ENCODE measurements at regions not wholly inside any gene's neighbourhood (a gene's known extent, or its start where the extent isn't known, plus 50 kb on each side); places are given as distances from the start of the nearest gene placed in this dataset.
"Not testable (repeated sequence)": the region's sequence is repeated elsewhere in the genome, so short reads cannot be mapped to it uniquely, and the experiment has no call there.

DNA sequence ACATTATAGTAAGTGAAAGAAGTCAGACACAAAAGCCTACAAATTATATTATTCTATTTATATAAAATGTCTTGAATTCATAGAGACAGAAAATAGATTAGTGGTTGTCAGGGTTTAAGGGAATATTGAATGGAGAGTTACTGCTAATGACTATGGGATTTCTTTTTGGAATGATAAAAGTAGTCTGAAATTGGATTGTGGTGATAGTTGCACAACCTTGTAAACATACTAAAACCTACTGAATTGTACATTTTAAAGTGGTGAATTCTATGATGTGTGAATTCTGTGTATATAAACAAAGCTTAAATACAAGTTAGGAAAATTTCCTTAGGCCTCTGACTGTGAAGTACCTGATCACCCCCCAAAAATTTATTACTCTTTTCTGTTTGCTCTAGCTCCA lies 343.1 kb downstream of the TFAP2B start:
- no peak overlapping the region for H3K27ac ChIP-seq (ENCODE audit: low read depth, low read length)
- H3K36me3 ChIP-seq (ENCODE audit: control insufficient read depth in 1 of 2, insufficient read depth in 2 of 2, low read length in 2 of 2) = no peaks in the 10 kb centered on the region
- no peak overlapping the region for H3K9ac ChIP-seq (ENCODE audit: low read depth in 1 of 2, low read length in 2 of 2)
- no peaks in the 10 kb centered on the region for H3K9me3 ChIP-seq (ENCODE audit: control insufficient read depth in 1 of 2, low read length in 2 of 2)
- no peak overlapping the region for H3K4me3 ChIP-seq (ENCODE audit: low read depth in 1 of 2, low read length in 2 of 2)
- no peaks in the 10 kb centered on the region for H3K4me1 ChIP-seq (ENCODE audit: control insufficient read depth in 1 of 2, insufficient read depth in 2 of 2, low read length in 2 of 2)
- H3K27me3 ChIP-seq (ENCODE audit: control insufficient read depth in 1 of 2, insufficient read depth in 2 of 2, low read length in 2 of 2) = no peaks in the 10 kb centered on the region

DNA sequence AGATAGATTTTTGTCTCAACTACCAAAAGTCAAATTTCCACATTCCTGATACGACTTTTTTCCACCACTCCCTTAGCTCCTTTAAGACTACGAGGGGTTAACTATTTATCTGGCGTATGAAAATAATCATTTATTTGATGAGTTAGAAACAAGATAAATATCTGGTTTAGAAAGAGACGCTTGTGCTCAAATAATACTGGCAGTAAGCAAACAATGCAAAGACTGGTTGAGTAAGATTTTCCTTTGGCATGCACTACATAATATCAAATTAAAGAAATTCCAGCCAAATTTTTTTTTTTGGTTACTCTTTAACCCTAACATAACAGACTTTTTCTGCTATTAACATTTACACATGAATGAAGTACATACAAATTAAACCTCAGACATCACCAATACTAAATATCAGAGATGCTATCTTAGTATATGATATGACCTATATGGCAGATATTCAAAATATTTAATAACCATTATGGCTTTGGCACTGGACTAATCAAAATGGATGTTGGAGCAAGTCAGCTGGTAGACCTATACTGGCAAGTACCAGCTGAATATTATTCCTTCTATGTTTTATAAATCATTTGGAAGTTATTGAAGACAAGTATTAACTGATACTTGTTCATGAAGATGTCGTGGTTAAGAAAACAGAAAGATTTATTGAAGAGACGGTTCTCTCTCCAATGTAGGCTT lies 345.3 kb downstream of the TFAP2B start:
- no peaks in the 10 kb centered on the region for H3K36me3 ChIP-seq (ENCODE audit: control insufficient read depth in 1 of 2, insufficient read depth in 2 of 2, low read length in 2 of 2)
- H3K4me1 ChIP-seq (ENCODE audit: control insufficient read depth in 1 of 2, insufficient read depth in 2 of 2, low read length in 2 of 2) = no peaks in the 10 kb centered on the region
- no peaks in the 10 kb centered on the region for H3K9me3 ChIP-seq (ENCODE audit: control insufficient read depth in 1 of 2, low read length in 2 of 2)
- no peak overlapping the region for H3K27ac ChIP-seq (ENCODE audit: low read depth, low read length)
- no peak overlapping the region for H3K4me3 ChIP-seq (ENCODE audit: low read depth in 1 of 2, low read length in 2 of 2)
- no peaks in the 10 kb centered on the region for H3K27me3 ChIP-seq (ENCODE audit: control insufficient read depth in 1 of 2, insufficient read depth in 2 of 2, low read length in 2 of 2)
- no peak overlapping the region for H3K9ac ChIP-seq (ENCODE audit: low read depth in 1 of 2, low read length in 2 of 2)

DNA sequence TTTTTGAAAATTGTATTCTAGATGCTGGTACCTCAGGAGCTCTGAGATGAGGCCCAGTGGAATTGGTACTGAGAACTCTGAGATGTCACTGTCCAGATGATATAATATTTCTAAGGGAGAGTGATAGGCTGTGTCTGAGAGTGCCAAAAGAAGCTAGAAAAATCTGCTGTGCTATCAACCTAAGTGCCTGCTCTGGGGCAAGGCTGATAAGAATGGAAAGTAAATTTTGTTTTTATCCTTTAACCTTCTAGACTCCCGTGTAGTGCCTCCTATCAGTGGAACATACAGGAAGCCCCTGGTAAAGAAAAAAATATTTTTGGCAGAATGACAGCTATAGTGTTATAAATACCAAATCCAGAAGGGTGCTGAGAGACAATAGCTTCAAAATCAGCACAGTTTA lies 348.2 kb downstream of the TFAP2B start:
- Histone ChIP-seq H3K4me1 (ENCODE audit: control insufficient read depth in 1 of 2, insufficient read depth in 2 of 2, low read length in 2 of 2) (no peaks in the 10 kb centered on the region), H3K27me3 (ENCODE audit: control insufficient read depth in 1 of 2, insufficient read depth in 2 of 2, low read length in 2 of 2) (no peaks in the 10 kb centered on the region), H3K9ac (ENCODE audit: low read depth in 1 of 2, low read length in 2 of 2) (no peak overlapping the region), H3K9me3 (ENCODE audit: control insufficient read depth in 1 of 2, low read length in 2 of 2) (peaks cover 0 to 6% of the 10 kb centered on the region in 2 donors), H3K36me3 (ENCODE audit: control insufficient read depth in 1 of 2, insufficient read depth in 2 of 2, low read length in 2 of 2) (no peaks in the 10 kb centered on the region), H3K27ac (ENCODE audit: low read depth, low read length) (no peak overlapping the region), H3K4me3 (ENCODE audit: low read depth in 1 of 2, low read length in 2 of 2) (no peak overlapping the region)

DNA sequence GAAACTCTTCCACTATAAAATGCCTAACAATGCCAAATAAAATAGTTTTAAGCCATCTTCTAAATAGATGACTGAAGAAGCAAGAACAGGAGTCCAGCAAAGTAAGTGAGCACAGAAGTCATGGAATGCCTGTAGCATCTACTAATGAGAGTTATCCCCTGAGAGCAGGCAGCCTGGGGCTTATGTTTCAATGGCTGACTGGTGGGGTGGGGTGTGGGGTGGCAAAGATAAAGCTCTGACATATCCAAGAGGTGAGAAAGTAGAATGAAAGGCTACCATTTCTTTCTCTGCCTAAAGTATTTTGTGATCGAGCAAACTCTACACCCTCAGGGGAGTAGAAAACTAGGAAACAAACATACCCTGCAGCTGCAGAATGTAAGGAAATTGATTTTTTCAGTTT lies 348.8 kb downstream of the TFAP2B start:
- H3K9me3 ChIP-seq (ENCODE audit: control insufficient read depth in 1 of 2, low read length in 2 of 2) = peaks cover 0 to 6% of the 10 kb centered on the region in 2 donors
- H3K4me3 ChIP-seq (ENCODE audit: low read depth in 1 of 2, low read length in 2 of 2) = no peak overlapping the region
- no peaks in the 10 kb centered on the region for H3K4me1 ChIP-seq (ENCODE audit: control insufficient read depth in 1 of 2, insufficient read depth in 2 of 2, low read length in 2 of 2)
- H3K27ac ChIP-seq (ENCODE audit: low read depth, low read length) = no peak overlapping the region
- H3K27me3 ChIP-seq (ENCODE audit: control insufficient read depth in 1 of 2, insufficient read depth in 2 of 2, low read length in 2 of 2) = no peaks in the 10 kb centered on the region
- no peaks in the 10 kb centered on the region for H3K36me3 ChIP-seq (ENCODE audit: control insufficient read depth in 1 of 2, insufficient read depth in 2 of 2, low read length in 2 of 2)
- H3K9ac ChIP-seq (ENCODE audit: low read depth in 1 of 2, low read length in 2 of 2) = no peak overlapping the region

DNA sequence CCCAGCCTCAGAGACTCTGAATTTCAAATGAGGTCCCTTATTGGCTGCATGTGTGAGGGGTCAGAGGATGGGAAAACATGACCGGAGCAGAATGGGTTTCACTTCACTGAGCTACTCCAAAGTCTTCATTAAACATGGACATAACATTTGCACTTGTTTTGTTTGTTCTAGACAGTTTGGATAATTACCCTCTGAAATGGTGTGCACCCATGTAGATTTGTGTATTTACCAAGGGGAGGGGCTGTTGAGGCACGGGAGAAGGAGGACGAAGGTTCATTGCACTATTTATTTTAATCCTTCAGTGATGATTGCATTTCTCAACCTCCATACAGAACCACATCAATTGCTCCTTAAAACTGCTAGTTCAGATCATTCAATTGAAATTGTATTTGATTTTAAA lies 364.2 kb downstream of the TFAP2B start:
- Histone ChIP-seq H3K27ac (ENCODE audit: low read depth, low read length) (no peak overlapping the region), H3K27me3 (ENCODE audit: control insufficient read depth in 1 of 2, insufficient read depth in 2 of 2, low read length in 2 of 2) (no peaks in the 10 kb centered on the region), H3K4me1 (ENCODE audit: control insufficient read depth in 1 of 2, insufficient read depth in 2 of 2, low read length in 2 of 2) (no peaks in the 10 kb centered on the region), H3K9me3 (ENCODE audit: control insufficient read depth in 1 of 2, low read length in 2 of 2) (no peaks in the 10 kb centered on the region), H3K9ac (ENCODE audit: low read depth in 1 of 2, low read length in 2 of 2) (no peak overlapping the region), H3K4me3 (ENCODE audit: low read depth in 1 of 2, low read length in 2 of 2) (no peak overlapping the region), H3K36me3 (ENCODE audit: control insufficient read depth in 1 of 2, insufficient read depth in 2 of 2, low read length in 2 of 2) (no peaks in the 10 kb centered on the region)

DNA sequence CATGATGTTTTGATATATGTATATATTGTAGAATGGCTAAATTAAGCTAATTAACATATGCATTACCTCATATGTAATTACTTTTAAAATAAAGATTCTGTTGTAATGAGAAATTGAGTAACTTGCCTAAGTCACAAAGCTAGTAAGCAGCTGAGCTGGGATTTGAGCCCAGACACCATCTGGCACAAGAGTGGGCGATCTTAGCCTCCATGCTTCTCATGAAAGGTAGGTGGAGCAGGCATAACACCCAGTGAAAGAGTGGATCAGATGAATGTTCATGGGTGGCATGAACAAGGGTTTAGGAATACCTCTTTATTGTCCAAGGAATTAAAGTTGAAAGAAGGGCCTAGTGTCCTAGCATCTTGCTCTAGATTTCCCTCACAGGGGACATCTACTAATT lies 365.4 kb downstream of the TFAP2B start:
- no peaks in the 10 kb centered on the region for H3K36me3 ChIP-seq (ENCODE audit: control insufficient read depth in 1 of 2, insufficient read depth in 2 of 2, low read length in 2 of 2)
- no peaks in the 10 kb centered on the region for H3K27me3 ChIP-seq (ENCODE audit: control insufficient read depth in 1 of 2, insufficient read depth in 2 of 2, low read length in 2 of 2)
- H3K9me3 ChIP-seq (ENCODE audit: control insufficient read depth in 1 of 2, low read length in 2 of 2) = no peaks in the 10 kb centered on the region
- H3K4me3 ChIP-seq (ENCODE audit: low read depth in 1 of 2, low read length in 2 of 2) = no peak overlapping the region
- H3K4me1 ChIP-seq (ENCODE audit: control insufficient read depth in 1 of 2, insufficient read depth in 2 of 2, low read length in 2 of 2) = no peaks in the 10 kb centered on the region
- H3K9ac ChIP-seq (ENCODE audit: low read depth in 1 of 2, low read length in 2 of 2) = no peak overlapping the region
- H3K27ac ChIP-seq (ENCODE audit: low read depth, low read length) = no peak overlapping the region

DNA sequence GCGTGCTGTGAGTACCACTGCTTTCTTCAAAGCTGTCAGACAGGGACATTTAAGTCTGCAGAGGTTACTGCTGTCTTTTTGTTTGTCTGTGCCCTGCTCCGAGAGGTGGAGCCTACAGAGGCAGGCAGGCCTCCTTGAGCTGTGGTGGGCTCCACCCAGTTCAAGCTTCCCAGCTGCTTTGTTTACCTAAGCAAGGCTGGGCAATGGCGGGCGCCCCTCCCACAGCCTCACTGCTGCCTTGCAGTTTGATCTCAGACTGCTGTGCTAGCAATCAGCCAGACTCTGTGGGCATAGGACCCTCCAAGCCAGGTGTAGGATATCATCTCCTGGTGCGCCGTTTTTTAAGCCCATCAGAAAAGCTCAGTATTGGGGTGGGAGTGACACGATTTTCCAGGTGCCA lies 374.5 kb downstream of the TFAP2B start:
- H3K9ac ChIP-seq (ENCODE audit: low read depth in 1 of 2, low read length in 2 of 2); H3K27ac ChIP-seq (ENCODE audit: low read depth, low read length); H3K36me3 ChIP-seq (ENCODE audit: control insufficient read depth in 1 of 2, insufficient read depth in 2 of 2, low read length in 2 of 2); H3K27me3 ChIP-seq (ENCODE audit: control insufficient read depth in 1 of 2, insufficient read depth in 2 of 2, low read length in 2 of 2); H3K9me3 ChIP-seq (ENCODE audit: control insufficient read depth in 1 of 2, low read length in 2 of 2); H3K4me3 ChIP-seq (ENCODE audit: low read depth in 1 of 2, low read length in 2 of 2); H3K4me1 ChIP-seq (ENCODE audit: control insufficient read depth in 1 of 2, insufficient read depth in 2 of 2, low read length in 2 of 2): not testable (repeated sequence)

DNA sequence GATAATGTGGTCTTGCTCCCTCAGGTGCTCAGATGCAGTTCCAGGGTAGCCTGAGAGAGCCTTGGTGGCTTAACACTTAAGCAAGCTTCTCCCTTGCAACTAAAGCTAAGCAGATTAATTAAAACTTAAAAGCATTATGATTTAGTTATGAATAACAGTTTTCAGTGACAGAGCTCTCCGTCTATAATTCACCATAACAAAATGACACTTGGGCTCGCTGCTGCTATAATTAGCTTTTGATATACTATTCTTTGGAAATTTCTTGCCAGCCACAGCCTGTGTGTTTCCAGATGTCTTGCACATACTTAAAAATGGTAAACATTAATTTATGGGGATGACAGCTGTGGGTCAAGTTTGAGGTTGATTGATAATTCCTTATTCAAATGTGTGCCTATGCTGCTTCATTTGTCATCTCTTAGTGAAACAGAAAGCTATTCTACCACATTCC lies 380.5 kb downstream of the TFAP2B start:
- no peaks in the 10 kb centered on the region for H3K27me3 ChIP-seq (ENCODE audit: control insufficient read depth in 1 of 2, insufficient read depth in 2 of 2, low read length in 2 of 2)
- H3K4me1 ChIP-seq (ENCODE audit: control insufficient read depth in 1 of 2, insufficient read depth in 2 of 2, low read length in 2 of 2) = no peaks in the 10 kb centered on the region
- no peak overlapping the region for H3K27ac ChIP-seq (ENCODE audit: low read depth, low read length)
- H3K4me3 ChIP-seq (ENCODE audit: low read depth in 1 of 2, low read length in 2 of 2) = no peak overlapping the region
- H3K36me3 ChIP-seq (ENCODE audit: control insufficient read depth in 1 of 2, insufficient read depth in 2 of 2, low read length in 2 of 2) = no peaks in the 10 kb centered on the region
- no peaks in the 10 kb centered on the region for H3K9me3 ChIP-seq (ENCODE audit: control insufficient read depth in 1 of 2, low read length in 2 of 2)
- H3K9ac ChIP-seq (ENCODE audit: low read depth in 1 of 2, low read length in 2 of 2) = no peak overlapping the region

DNA sequence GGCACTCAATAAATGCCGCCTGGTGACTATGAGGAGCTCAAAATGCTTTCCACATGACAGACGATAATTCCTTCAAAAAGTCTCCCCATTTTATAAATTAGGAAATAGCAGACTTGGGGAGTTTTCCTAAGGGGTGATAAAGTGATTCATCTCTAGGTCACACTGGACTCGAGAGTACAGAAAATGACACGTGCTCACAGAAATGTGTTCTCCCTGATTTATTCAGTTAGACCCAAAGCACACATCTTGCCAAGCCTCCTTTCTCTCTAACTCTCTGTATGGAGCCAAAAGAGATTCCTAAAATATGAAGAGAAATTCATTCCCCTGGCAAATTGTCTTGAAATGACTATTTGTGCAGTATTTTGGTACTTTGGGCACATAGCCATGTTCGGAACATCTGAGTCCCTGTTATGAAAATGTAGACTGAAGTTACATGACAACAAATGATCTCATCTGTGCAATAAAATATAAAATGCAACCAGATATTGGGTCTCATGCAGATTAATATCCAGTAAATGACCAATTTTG lies 381.1 kb downstream of the TFAP2B start:
- H3K27me3 ChIP-seq (ENCODE audit: control insufficient read depth in 1 of 2, insufficient read depth in 2 of 2, low read length in 2 of 2) = no peaks in the 10 kb centered on the region
- H3K9ac ChIP-seq (ENCODE audit: low read depth in 1 of 2, low read length in 2 of 2) = no peak overlapping the region
- H3K9me3 ChIP-seq (ENCODE audit: control insufficient read depth in 1 of 2, low read length in 2 of 2) = no peaks in the 10 kb centered on the region
- H3K27ac ChIP-seq (ENCODE audit: low read depth, low read length) = no peak overlapping the region
- H3K36me3 ChIP-seq (ENCODE audit: control insufficient read depth in 1 of 2, insufficient read depth in 2 of 2, low read length in 2 of 2) = no peaks in the 10 kb centered on the region
- no peaks in the 10 kb centered on the region for H3K4me1 ChIP-seq (ENCODE audit: control insufficient read depth in 1 of 2, insufficient read depth in 2 of 2, low read length in 2 of 2)
- no peak overlapping the region for H3K4me3 ChIP-seq (ENCODE audit: low read depth in 1 of 2, low read length in 2 of 2)

DNA sequence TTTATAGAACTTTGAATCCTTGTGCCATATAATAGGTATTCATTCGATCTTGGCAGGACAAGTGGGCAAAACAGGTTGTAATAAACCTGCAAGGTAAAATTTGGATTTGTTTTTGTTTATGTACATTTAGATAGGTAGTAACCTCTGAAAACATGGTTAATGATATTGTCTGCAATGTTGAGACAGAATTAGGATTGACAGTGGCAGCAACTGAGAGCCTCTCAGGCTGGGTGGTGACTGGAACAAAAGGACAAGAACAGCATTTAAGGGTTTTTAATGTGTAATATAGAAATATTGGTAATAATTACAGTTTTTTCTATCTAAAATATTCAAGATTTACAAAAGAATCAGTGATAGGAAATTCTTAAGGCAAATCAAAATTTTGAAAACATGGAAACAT lies 382.0 kb downstream of the TFAP2B start:
- Histone ChIP-seq H3K4me1 (ENCODE audit: control insufficient read depth in 1 of 2, insufficient read depth in 2 of 2, low read length in 2 of 2) (no peaks in the 10 kb centered on the region), H3K9ac (ENCODE audit: low read depth in 1 of 2, low read length in 2 of 2) (no peak overlapping the region), H3K36me3 (ENCODE audit: control insufficient read depth in 1 of 2, insufficient read depth in 2 of 2, low read length in 2 of 2) (no peaks in the 10 kb centered on the region), H3K9me3 (ENCODE audit: control insufficient read depth in 1 of 2, low read length in 2 of 2) (no peaks in the 10 kb centered on the region), H3K4me3 (ENCODE audit: low read depth in 1 of 2, low read length in 2 of 2) (no peak overlapping the region), H3K27ac (ENCODE audit: low read depth, low read length) (no peak overlapping the region), H3K27me3 (ENCODE audit: control insufficient read depth in 1 of 2, insufficient read depth in 2 of 2, low read length in 2 of 2) (no peaks in the 10 kb centered on the region)

Measured in duodenal mucosa (tissue), 2 donors.